Muscle of leg (tissue), 3 donors: ENCODE measurements at regions not wholly inside any gene's neighbourhood (a gene's known extent, or its start where the extent isn't known, plus 50 kb on each side); places are given as distances from the start of the nearest gene placed in this dataset.

ENCODE experiments used
- DNase-seq: peaks from one replicate; pipeline ENCODE4 v3.0.0; 2013
- H3K27ac ChIP-seq: one replicate; pipeline ENCODE4 v1.5.1; 2013; ENCODE audit warnings: mild to moderate bottlenecking, low read length, control low read depth
- H3K27me3 ChIP-seq: one replicate; pipeline ENCODE4 v1.6.1; 2013; ENCODE audit warnings: low read length; ENCODE audit not compliant: control insufficient read depth, insufficient read depth
- H3K36me3 ChIP-seq: one replicate; pipeline ENCODE4 v1.6.1; 2013; ENCODE audit warnings: low read length; ENCODE audit not compliant: control insufficient read depth, insufficient read depth
- H3K4me1 ChIP-seq: one replicate; pipeline ENCODE4 v1.6.1; 2013; ENCODE audit warnings: low read length; ENCODE audit not compliant: control insufficient read depth, insufficient read depth
- H3K4me3 ChIP-seq: one replicate; pipeline ENCODE4 v1.5.1; 2013; ENCODE audit warnings: low read length, control low read depth
- H3K9me3 ChIP-seq: replicated peaks from 2 replicates; pipeline ENCODE4 v1.6.1; 2013; ENCODE audit warnings: low read depth, low read length; ENCODE audit not compliant: control insufficient read depth
- WGBS: methylation state at CpG from one replicate; pipeline ENCODE4 v1.1.5; 2013; ENCODE audit warnings: missing lambda C conversion rate; ENCODE audit not compliant: insufficient coverage; 5-methylcytosine and 5-hydroxymethylcytosine counted together

GRCh38 chr2:194205568-194206227 lies 1451.3 kb upstream of the SLC39A10 start:
- Histone ChIP-seq H3K9me3 (peaks cover 4% of the 10 kb centered on the region), H3K27me3 (no peaks in the 10 kb centered on the region), H3K4me1 (no peaks in the 10 kb centered on the region), H3K4me3 (no peak overlapping the region), H3K27ac (no peak overlapping the region), H3K36me3 (no peaks in the 10 kb centered on the region)
- no peak for DNase-seq
- WGBS: no CpG with 5 or more reads among the region's 5 CpGs

GRCh38 chr2:194203898-194204297 lies 1453.1 kb upstream of the SLC39A10 start:
- 86% methylated on average over 1 of the region's 1 CpG for WGBS
- no peak overlapping the region for H3K27ac ChIP-seq
- no peaks in the 10 kb centered on the region for H3K4me1 ChIP-seq
- no peaks in the 10 kb centered on the region for H3K36me3 ChIP-seq
- no peak for DNase-seq
- no peaks in the 10 kb centered on the region for H3K27me3 ChIP-seq
- H3K9me3 ChIP-seq: peaks cover 4% of the 10 kb centered on the region
- H3K4me3 ChIP-seq: no peak overlapping the region

DNA sequence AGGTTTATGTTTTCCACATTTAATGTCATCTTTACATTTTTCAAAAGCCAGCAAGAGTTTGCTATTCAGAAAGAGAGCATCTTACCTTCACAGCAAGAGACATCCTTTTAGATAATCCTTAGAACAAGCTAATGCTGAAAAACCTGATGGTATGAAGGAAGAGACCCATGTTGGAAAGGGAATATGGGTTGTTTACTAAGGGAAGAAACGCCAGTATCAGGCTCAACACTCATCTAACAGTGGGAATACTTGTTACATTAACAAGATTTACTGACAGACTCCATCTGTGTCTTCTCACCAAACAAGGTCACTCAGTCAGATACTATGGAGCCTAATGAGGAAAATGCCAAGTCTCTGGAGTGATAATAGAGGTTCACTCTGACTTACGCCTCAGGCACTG lies 1474.1 kb upstream of the SLC39A10 start:
- Histone ChIP-seq H3K4me1 (no peaks in the 10 kb centered on the region), H3K36me3 (no peaks in the 10 kb centered on the region), H3K4me3 (no peak overlapping the region), H3K9me3 (no peaks in the 10 kb centered on the region), H3K27me3 (no peaks in the 10 kb centered on the region), H3K27ac (no peak overlapping the region)
- DNase-seq: no peak
- WGBS: no CpG with 5 or more reads among the region's 2 CpGs

DNA sequence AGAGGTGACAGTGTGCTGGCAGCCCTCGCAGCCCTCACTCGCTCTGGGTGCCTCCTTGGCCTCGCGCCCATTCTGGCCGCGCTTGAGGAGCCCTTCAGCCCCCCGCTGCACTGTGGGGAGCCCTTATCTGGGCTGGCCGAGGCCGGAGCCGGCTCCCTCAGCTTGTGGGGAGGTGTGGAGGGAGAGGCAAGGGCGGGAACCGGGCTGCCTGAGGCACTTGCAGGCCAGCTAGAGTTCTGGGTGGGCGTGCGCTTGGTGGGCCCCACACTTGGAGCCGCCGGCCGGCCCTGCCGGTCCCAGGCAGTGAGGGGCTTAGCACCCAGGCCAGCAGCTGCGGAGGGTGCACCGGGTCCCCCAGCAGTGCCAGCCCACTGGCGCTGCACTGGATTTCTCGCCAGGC lies 1480.9 kb upstream of the SLC39A10 start:
- Histone ChIP-seq H3K4me1 (no peaks in the 10 kb centered on the region), H3K9me3 (peaks cover 2% of the 10 kb centered on the region), H3K27ac (no peak overlapping the region), H3K27me3 (no peaks in the 10 kb centered on the region), H3K36me3 (no peaks in the 10 kb centered on the region), H3K4me3 (no peak overlapping the region)
- no peak for DNase-seq
- 95% methylated on average over 17 of the region's 22 CpGs for WGBS

- no peaks in the 10 kb centered on the region for H3K27me3 ChIP-seq
- H3K4me3 ChIP-seq: no peak overlapping the region
- DNase-seq: peak; percentile 2
- no peaks in the 10 kb centered on the region for H3K9me3 ChIP-seq
- WGBS: no CpG with 5 or more reads among the region's 2 CpGs
- no peaks in the 10 kb centered on the region for H3K36me3 ChIP-seq
- no peak overlapping the region for H3K27ac ChIP-seq
- H3K4me1 ChIP-seq: no peaks in the 10 kb centered on the region
Observed at GRCh38 chr2:194166818-194167217, 1490.2 kb upstream of the SLC39A10 start.

- peaks cover 9% of the 10 kb centered on the region for H3K9me3 ChIP-seq
- H3K27ac ChIP-seq: no peak overlapping the region
- no peaks in the 10 kb centered on the region for H3K27me3 ChIP-seq
- DNase-seq: no peak
- no peaks in the 10 kb centered on the region for H3K4me1 ChIP-seq
- H3K36me3 ChIP-seq: no peaks in the 10 kb centered on the region
- WGBS: no CpG with 5 or more reads among the region's 4 CpGs
- H3K4me3 ChIP-seq: no peak overlapping the region
Observed at GRCh38 chr2:194155431-194155830, 1501.6 kb upstream of the SLC39A10 start.

DNA sequence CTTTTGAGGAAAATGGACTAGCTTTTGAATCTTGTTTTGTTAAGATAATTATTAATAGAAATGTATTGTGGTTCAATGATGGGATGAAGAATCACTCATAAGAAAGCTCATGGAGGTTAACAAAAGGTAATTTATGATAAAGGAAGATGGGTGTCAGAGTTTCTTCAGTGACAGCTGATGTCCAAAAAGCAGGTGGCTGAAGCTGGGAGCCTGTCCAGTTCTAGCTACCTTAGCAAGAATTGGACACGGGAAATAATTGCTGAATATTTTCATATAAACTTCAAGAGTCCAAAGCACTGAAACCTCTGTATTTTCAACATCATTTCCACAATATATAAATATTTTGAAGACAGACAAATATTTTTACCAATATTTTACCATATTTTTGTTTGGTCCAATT lies 1505.8 kb upstream of the SLC39A10 start:
- no CpG with 5 or more reads among the region's 1 CpG for WGBS
- Histone ChIP-seq H3K27ac (no peak overlapping the region), H3K4me3 (no peak overlapping the region), H3K9me3 (peaks cover 3% of the 10 kb centered on the region), H3K27me3 (no peaks in the 10 kb centered on the region), H3K36me3 (no peaks in the 10 kb centered on the region), H3K4me1 (no peaks in the 10 kb centered on the region)
- DNase-seq: no peak

DNA sequence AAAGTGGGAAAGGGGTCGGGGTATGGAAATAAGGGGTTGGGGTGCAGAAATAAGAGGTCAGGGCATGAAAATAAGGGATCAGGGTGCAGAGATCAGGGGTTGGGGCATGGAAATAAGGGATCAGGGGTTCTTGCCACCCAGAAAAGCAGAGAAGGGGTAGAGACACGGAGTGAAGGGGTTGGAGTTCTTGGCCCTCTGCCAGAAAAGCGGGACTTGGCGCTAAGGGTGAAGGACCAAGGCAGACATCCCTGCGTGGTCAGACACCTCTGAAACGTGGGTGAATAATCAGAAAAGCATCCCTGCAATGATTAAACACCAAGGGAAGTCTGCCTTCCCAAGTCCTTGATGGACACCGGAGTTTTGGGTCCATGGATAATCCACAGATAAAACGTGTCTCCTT lies 1521.6 kb upstream of the SLC39A10 start:
- DNase-seq: no peak
- Histone ChIP-seq H3K27me3 (no peaks in the 10 kb centered on the region), H3K4me3 (no peak overlapping the region), H3K36me3 (no peaks in the 10 kb centered on the region), H3K4me1 (no peaks in the 10 kb centered on the region), H3K27ac (no peak overlapping the region), H3K9me3 (no peaks in the 10 kb centered on the region)
- WGBS: 90% methylated on average over 8 of the region's 8 CpGs

GRCh38 chr2:194128810-194129209 lies 1528.2 kb upstream of the SLC39A10 start:
- no peaks in the 10 kb centered on the region for H3K27me3 ChIP-seq
- H3K9me3 ChIP-seq: peaks cover 12% of the 10 kb centered on the region
- H3K4me1 ChIP-seq: no peaks in the 10 kb centered on the region
- no peak for DNase-seq
- WGBS: 93% methylated on average over 2 of the region's 4 CpGs
- H3K4me3 ChIP-seq: no peak overlapping the region
- no peak overlapping the region for H3K27ac ChIP-seq
- no peaks in the 10 kb centered on the region for H3K36me3 ChIP-seq

DNA sequence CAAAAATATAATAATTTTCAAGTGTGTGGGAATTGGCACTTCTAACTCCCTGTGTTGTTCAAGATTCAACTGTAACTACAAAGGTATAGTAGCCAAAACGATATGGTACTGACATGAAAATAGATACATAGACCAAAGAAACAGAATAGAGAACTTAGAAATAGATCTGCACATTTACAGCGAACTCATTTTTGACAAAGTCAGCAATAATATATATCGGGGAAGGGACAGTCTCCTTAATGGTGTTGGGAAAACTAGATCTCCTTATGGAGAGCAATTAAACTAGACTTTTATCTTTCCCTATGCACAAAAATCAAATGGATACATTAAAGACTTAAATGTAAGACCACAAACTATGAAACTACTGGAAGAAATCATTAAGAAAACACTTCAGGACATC lies 1530.6 kb upstream of the SLC39A10 start:
- Histone ChIP-seq H3K27me3 (no peaks in the 10 kb centered on the region), H3K27ac (no peak overlapping the region), H3K36me3 (no peaks in the 10 kb centered on the region), H3K4me1 (no peaks in the 10 kb centered on the region), H3K9me3 (peaks cover 12% of the 10 kb centered on the region), H3K4me3 (no peak overlapping the region)
- no CpG with 5 or more reads among the region's 3 CpGs for WGBS
- no peak for DNase-seq

DNA sequence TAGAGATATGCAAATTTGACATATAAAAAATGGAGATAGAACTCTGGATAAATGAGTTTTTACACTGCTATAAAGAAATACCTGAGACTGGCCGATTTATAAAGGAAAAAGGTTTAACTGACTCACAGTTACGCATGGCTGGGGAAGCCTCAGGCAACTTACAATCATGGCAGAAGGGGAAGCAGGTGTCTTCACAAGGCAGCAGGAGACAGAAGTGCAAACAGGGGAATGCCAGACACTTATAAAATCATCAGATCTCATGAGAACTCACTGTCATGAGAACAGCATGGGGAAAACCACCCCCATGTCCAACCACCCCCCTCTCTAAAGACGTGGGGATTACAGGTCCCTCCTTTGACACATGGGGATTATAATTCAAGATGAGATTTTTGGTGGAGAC lies 1540.2 kb upstream of the SLC39A10 start:
- H3K9me3 ChIP-seq: no peaks in the 10 kb centered on the region
- no peaks in the 10 kb centered on the region for H3K4me1 ChIP-seq
- DNase-seq: no peak
- H3K27me3 ChIP-seq: no peaks in the 10 kb centered on the region
- WGBS: 83% methylated on average over 2 of the region's 3 CpGs
- H3K36me3 ChIP-seq: no peaks in the 10 kb centered on the region
- H3K27ac ChIP-seq: no peak overlapping the region
- no peak overlapping the region for H3K4me3 ChIP-seq
